GM04503 (cell line): ENCODE measurements at regions not wholly inside any gene's neighbourhood (a gene's known extent, or its start where the extent isn't known, plus 50 kb on each side); places are given as distances from the start of the nearest gene placed in this dataset.

Source experiments
- DNase-seq: peaks from one replicate; pipeline ENCODE4 v3.0.0-alpha.2; 2012; ENCODE audit warnings: low read depth

GRCh38 chr21:27425574-27425973, 458.7 kb upstream of the ADAMTS5 start:
- DNase-seq = peak; percentile 83

GRCh38 chr21:27425172-27425571, 458.3 kb upstream of the ADAMTS5 start:
- DNase-seq = no peak

- no peak for DNase-seq
Measured at GRCh38 chr21:27424601-27425000, 457.7 kb upstream of the ADAMTS5 start.

- peak; percentile 47 for DNase-seq
Measured at GRCh38 chr21:27423906-27424595, 457.2 kb upstream of the ADAMTS5 start.

GRCh38 chr21:27423038-27423437, 456.1 kb upstream of the ADAMTS5 start:
- DNase-seq = peak; percentile 98

- no peak for DNase-seq
Measured at GRCh38 chr21:27422435-27422834, 455.5 kb upstream of the ADAMTS5 start.

- no peak for DNase-seq
Measured at GRCh38 chr21:27421654-27422053, 454.8 kb upstream of the ADAMTS5 start.

GRCh38 chr21:27419153-27419552, 452.3 kb upstream of the ADAMTS5 start:
- no peak for DNase-seq

GRCh38 chr21:27418346-27418745, 451.5 kb upstream of the ADAMTS5 start:
- no peak for DNase-seq

- DNase-seq = no peak
Measured at GRCh38 chr21:27412530-27412929, 445.6 kb upstream of the ADAMTS5 start.

- no peak for DNase-seq
Measured at GRCh38 chr21:27408826-27409225, 441.9 kb upstream of the ADAMTS5 start.

GRCh38 chr21:27407271-27407670, 440.4 kb upstream of the ADAMTS5 start:
- no peak for DNase-seq

GRCh38 chr21:27406300-27407009, 439.6 kb upstream of the ADAMTS5 start:
- no peak for DNase-seq

- no peak for DNase-seq
Measured at GRCh38 chr21:27403011-27403410, 436.1 kb upstream of the ADAMTS5 start.

GRCh38 chr21:27400045-27400444, 433.2 kb upstream of the ADAMTS5 start:
- no peak for DNase-seq

- no peak for DNase-seq
Measured at GRCh38 chr21:27397578-27397977, 430.7 kb upstream of the ADAMTS5 start.

- DNase-seq = no peak
Measured at GRCh38 chr21:27393726-27394125, 426.8 kb upstream of the ADAMTS5 start.

GRCh38 chr21:27391990-27392389, 425.1 kb upstream of the ADAMTS5 start:
- DNase-seq = no peak

GRCh38 chr21:27390384-27390783, 423.5 kb upstream of the ADAMTS5 start:
- DNase-seq = no peak

- DNase-seq = no peak
Measured at GRCh38 chr21:27388825-27389224, 421.9 kb upstream of the ADAMTS5 start.

- DNase-seq = no peak
Measured at GRCh38 chr21:27382404-27382803, 415.5 kb upstream of the ADAMTS5 start.

- no peak for DNase-seq
Measured at GRCh38 chr21:27380303-27380702, 413.4 kb upstream of the ADAMTS5 start.

- no peak for DNase-seq
Measured at GRCh38 chr21:27379354-27379753, 412.5 kb upstream of the ADAMTS5 start.

GRCh38 chr21:27372381-27372780, 405.5 kb upstream of the ADAMTS5 start:
- DNase-seq = no peak
